Right hindlimb (tissue), 1 donor: ENCODE measurements at regions not wholly inside any gene's neighbourhood (a gene's known extent, or its start where the extent isn't known, plus 50 kb on each side); places are given as distances from the start of the nearest gene placed in this dataset.

Experiments
- DNase-seq: peaks from one replicate; pipeline ENCODE4 v3.0.0-alpha.2; 2018

DNA sequence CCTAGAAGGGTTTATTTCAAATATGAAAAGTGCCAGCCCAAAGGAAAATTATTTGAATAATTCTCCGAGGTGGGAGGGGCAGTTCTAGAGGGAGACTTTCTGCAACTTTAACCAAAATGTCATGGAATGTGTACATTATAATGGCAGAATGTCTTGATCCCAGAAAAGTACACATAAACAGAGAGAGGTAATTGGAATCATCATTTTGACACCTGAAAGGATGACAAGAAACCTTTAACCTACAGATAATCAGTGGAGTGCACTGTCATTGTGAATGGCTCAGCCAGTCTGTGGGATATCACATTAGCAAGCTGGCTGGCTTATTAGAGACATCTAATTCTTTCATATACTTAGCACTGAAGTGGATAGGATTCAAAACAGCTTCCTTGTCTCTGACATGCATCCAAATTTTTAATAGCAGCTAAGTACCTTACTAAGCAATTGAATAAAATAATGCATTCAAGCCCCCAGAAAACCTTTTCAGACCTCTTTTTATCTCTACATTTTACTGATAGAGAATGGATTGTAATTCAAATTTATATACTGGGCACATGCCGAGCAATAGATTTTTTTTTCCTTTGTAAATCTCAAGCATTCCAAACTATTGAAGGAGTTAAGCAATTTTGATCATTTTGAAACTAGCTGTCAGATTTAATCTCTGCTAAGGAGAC, 468.6 kb downstream of the COG6 start:
- no peak for DNase-seq

DNA sequence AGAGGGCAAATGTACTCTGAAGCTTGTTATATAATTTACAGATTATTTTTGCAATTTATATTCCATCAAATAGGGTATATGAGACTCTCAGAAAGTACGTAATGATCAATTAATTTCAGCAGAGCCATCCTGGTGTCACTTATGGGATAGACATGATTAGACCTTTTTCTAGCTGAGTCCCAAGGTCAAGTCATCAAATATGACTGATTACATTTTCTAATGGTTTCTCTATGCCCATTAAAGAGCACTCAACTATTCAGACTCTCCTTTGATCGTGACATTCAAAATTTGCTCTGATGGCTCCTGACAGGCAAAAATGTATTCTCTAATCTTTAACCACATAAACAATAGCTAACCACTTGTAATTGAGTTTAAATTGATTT, 469.2 kb downstream of the COG6 start:
- no peak for DNase-seq

DNA sequence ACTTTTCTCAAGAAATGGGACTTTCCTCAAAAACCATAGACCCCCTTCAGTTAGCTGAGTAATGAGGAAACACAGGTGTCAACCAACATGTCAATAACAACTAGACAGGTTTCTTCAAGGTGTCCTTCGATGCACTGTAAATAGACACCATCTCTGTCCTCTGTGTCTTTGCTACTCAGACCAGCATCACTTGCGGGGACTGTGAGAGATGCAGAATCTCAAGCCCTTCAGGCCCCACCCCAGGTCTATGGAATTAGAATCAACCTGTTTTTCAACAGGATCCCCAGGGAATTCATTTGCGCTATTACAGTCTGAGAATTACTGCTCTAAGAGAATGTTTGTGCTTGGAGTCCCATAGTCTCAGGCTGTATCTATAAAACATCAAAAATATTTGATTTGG, 469.9 kb downstream of the COG6 start:
- DNase-seq = no peak

GRCh38 chr13:40126306-40127085, 471.0 kb downstream of the COG6 start:
- DNase-seq = no peak

DNA sequence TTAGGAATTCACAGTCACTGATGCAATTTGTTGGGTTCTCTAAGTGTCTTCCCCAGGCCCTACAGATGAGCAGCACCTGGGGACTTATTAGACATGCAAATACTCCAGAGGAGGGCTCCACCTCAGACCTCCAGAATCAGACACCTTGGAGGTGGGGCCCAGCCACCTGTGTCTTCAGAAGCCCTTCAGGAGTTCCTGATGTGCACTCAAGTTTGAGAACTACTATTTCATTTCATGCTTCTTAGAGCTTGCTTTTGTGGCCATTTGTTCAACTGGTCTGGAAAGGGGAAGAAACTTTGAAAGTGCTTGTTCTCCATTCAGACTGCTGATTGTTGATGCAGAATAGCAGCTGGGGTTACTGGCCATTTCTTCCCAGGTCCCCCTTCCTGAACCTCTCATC, 472.0 kb downstream of the COG6 start:
- DNase-seq = no peak

GRCh38 chr13:40127925-40128324, 472.5 kb downstream of the COG6 start:
- DNase-seq = no peak

DNA sequence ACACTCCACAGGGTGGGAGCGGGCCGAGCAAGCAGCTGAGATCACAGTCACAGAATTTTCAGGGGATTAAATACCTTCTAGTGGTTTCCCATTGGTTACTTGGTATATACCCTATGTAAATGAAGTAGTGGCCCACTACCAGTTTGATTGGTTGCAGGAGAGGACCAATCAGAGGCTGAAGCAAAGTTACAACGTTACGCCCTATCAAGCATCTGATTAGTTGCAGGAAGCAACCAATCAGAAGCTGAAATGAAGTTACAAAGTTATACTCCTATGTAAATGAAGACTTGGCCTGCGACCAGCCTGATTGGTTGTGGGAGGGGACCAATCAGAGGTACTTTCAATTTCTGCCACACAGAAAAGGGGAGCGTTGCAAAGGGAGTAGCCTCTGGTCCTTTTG, 474.0 kb downstream of the COG6 start:
- no peak for DNase-seq

GRCh38 chr13:40130871-40131636, 475.6 kb downstream of the COG6 start:
- no peak for DNase-seq

DNA sequence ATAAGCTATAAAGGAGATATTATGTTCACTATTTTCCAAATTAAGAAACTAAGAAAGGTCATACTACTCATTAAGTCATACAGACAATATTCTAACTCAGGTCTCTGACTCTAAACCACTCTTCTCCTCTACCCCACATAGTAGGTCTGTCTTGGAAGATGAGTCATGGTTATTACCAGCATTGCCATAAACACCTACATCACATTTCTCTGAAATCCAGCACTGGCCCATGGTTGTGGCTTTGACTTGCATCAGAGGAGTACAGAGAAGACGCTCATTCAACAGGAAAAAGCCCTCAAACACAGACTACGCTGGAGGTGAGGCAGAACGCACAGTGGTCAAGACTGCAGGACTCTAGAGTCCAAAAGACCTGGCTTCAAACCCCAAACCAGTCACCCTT, 476.8 kb downstream of the COG6 start:
- no peak for DNase-seq

DNA sequence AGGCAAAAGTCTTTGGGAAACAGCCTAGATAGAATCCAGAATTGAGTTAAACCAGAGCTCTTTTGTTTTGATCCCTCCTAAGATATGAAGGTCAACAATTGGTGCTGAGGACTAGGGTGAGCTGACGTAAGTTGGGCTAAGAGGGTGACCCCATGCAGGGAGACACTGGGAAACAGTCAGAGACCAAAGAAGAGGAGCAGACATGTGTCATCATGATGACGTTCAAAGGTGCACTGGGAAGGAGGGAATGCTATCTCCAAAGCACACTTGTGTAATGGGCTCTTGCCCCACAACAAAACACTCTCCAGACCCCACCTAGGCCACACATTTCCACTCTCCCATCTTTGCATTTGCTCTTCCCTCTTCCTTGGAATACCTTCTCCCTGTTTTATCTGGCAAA, 481.4 kb downstream of the COG6 start:
- DNase-seq = no peak

- DNase-seq = no peak
Observed at GRCh38 chr13:40137400-40137799, 481.9 kb downstream of the COG6 start.

- DNase-seq = no peak
Observed at GRCh38 chr13:40139896-40140520, 484.5 kb downstream of the COG6 start.

DNA sequence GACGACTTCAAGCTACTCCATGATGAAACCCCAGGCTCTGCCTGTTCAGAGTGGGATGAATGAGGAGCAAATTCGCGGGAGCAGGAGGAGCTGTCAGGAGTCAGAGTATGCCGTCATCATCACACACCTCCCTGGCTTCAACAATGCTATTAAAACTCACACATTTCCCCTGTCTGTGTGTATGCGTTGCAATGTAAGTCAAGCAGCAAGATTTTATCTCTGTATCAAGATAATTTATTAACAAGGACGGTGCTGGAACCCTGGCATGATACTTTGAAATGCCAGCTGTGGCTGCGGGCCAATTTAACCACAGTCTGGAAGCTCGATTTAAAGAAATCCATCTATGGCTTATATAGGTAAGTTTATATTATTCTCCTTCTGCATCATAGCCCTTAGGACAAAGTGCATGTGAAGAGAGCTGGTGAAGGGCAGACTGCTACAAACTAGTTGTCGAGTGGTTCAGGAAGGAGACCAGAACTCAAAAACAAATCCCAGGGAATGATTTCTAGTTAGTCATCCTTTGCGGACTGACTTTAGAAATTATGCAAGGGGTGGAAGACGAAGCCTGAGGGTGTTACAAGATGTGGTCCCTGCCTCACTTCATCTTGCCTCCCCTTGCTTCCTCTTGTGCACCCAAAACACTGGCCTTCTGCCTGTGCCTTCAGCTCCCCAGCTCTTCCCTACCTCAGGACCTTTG, 486.5 kb downstream of the COG6 start:
- DNase-seq = no peak

DNA sequence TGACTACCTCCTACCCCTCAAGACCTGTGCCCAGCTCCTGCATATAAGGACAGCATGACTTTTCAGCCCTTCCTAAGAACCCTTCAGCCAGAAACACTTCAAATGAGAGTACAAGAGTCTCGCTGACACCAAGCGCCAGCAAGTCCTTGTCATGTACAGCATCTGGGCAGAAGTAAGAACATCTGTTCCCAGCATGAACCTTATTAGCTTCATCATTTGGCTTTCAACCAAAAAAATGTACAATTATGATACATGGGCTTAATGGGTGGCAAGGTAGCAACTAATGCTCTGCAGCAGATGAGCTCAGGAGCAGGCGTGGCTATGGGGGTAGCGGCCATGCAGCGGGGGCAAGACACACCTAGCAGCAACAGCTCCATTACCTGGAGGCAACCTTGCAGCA, 487.6 kb downstream of the COG6 start:
- no peak for DNase-seq

DNA sequence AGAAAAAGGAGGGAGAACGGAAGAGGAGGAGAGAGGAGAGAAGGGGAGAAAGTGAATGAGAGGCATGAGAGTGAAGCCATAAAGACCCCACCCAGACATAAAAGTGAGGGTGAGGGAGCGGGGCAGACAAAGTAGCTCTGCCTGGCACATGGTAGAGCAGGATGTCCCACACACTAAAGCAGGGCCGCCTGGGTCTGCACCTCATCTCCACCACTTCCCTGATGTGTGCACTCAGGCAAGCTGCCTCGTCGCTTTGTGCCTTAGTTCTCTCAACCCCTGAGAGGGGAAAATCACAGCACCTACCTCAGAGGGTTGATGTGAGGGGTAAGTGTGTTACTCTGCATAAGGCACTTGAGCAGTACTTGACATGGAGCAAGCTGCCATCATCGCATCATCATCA, 488.1 kb downstream of the COG6 start:
- no peak for DNase-seq

GRCh38 chr13:40145139-40145538, 489.7 kb downstream of the COG6 start:
- no peak for DNase-seq

- DNase-seq = no peak
Observed at GRCh38 chr13:40146063-40146462, 490.6 kb downstream of the COG6 start.

DNA sequence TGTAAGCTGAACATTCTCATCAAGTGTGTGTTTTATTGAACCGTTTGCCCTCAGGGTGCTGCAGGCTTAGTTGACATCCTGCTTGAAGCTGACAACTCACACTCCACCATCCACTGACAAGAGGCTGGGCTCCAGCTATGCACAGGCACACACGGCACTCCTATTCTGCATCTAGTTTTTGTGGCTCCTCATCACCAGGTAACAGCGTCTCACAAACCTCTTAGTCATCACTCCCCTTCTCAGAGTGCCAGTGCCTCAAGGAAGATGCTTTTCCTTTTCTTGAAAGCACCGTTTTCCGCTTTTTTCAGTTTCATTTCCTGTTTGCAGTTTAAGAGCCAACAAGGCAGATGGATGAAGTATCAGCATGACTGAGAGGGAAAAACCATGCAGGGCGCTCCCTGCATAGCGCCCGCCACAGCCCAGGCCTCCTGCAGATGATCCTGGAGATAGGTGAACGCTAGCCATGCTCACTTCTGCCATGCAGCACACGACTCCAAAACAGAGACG, 491.2 kb downstream of the COG6 start:
- no peak for DNase-seq

- no peak for DNase-seq
Observed at GRCh38 chr13:40148101-40148500, 492.6 kb downstream of the COG6 start.

- DNase-seq = no peak
Observed at GRCh38 chr13:40148742-40149141, 493.3 kb downstream of the COG6 start.

DNA sequence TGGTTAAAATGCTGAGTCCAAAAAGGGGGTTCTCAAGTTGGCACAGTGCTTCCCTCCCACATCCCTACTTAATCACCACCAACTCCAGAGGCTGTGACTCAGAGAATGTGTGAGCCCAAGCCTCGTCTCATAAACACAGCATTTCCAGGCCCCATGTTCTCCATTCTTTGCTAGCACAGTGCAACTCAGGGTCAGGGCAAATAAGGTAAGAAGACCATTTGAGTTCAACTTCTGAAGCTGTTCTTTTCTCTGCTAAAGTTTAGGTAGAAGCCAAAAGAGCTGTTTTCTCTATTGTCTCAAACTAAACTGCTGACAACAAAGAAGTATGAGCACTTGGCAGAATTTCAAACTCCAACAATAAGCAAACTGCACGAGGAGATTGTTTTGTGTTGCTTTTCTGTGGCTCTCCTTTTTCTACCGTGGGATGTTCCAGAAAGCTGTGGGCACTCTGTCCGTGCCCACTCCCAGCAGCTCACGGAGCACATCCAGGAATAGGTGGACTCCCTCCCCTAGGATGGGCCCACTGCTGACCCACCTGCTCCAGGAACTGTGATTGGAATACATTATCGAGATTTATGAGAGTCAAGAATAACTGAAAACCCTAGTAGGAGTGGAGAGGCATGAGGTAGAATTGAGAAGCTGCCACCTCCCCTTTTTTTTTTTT, 494.3 kb downstream of the COG6 start:
- no peak for DNase-seq

DNA sequence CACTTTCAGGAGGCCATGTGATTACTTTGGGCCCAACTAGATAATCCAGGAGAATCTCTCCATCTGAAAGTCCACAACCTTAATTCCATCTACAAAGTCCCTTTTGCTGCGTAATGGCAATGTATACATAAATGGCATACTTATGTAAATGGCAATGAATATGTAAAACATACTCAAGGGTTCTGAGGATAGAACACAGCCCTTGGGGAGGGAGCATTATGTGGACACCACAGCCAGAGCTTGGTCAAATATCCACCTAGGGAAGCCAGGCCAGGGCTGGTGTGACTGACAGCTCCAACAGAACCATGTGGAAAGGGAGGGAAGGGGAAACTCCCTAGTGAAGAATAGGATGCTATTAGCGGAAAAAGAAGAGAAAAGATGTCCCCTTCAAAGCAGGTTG, 496.2 kb downstream of the COG6 start:
- no peak for DNase-seq
